Activated CD8-positive, alpha-beta memory T cell treated with anti-CD3 and anti-CD28 coated beads, Interleukin-2, amount 50 U/mL, for 24 hours (primary cell): ENCODE measurements at regions not wholly inside any gene's neighbourhood (a gene's known extent, or its start where the extent isn't known, plus 50 kb on each side); places are given as distances from the start of the nearest gene placed in this dataset.

ENCODE experiments used
- DNase-seq: peaks from one replicate; pipeline ENCODE4 v3.0.0-alpha.2; 2020; ENCODE audit errors: extremely low read depth

DNA sequence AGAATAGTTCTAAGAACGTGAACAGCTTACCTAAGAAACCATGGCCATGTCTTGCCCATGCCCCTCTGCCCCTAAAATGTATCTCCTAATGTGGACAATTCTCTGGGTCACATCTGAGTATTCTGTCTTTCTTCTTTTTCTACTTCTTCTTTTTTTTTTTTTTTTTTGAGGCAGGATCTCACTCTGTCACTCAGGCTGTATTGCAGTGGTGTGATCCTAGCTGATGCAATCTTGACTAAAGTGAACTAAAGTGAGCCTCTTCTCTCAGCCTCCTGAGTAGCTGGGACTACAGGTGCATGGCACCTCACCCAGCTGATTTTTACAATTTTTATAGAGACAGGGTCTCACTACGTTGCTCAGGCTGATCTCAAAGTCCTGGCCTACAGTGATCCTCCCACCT lies 204.8 kb upstream of the ZPLD1 start:
- no peak for DNase-seq

DNA sequence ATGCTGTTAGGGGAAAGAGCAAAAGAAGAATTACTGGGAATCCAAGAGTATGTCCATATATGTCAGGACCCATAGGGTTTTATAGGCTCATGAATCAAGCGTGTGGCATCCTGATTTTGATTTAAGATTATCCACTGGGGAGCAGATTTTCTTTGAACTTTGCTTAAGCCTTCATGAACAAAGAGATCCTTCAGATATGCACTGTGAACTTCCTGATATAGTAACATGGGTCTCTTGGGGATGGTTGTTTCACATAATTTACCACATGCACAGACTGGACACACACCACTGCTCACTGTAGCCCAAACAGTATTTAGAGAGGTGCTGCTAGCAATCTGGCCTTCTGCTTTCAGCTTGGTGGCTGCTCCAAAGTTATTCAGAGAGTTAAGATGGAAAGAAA lies 200.9 kb upstream of the ZPLD1 start:
- no peak for DNase-seq

DNA sequence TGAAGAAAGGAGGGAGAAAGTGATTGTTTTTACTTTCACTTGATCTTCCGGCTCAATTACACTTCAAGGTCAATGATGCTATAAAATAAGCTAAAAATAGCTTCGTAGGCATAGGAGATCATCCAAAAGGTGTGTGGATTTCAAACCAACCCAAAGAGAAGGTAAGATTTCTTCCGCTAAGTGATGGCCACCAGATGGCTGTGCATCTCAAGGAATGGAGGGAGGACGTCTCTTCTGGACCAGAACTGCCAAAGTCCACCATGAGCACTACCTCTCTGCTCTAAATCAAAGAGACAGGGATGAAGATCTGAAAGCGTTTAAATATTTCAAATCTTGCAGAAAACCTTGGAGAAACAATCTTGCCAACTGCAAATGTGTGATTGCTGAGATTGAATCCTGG lies 199.1 kb upstream of the ZPLD1 start:
- DNase-seq: no peak

DNA sequence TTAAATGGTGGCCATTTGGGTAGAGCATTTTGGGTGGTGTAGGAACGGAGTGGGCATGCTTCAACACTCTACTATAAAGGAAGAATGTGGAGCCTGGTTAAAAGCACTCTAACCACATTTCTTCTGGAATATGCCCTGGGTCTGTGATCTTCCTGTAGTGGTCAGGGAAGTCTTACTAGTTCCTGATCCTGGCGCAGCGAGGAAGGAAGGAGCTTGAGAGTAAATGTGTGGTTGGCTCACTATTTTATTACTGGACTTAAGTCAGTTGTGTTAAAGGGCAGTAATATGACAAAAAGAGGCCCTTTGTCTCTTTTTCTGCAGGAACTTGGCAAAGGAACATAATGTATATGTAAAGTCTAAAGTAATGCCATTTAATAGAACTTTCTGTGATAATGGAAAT lies 197.6 kb upstream of the ZPLD1 start:
- no peak for DNase-seq

DNA sequence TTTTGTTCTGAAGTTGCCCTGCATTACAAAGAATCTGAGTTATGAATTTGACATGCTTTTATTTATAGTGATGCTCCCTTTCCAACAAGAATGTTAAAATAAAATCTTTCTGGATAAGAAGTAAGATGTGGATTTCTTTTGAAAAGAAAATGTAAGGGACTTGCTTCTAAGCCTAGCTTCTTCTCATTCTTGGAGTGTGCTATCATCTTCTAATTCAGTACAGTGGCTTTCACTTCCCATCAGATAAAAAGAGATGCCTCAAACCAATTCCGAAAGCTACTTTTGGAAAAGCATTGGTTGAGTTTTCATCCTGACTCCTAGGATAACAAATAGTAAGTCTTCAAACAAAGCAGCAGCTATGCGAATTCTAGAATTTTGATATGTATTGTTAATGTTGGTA lies 197.0 kb upstream of the ZPLD1 start:
- no peak for DNase-seq

DNA sequence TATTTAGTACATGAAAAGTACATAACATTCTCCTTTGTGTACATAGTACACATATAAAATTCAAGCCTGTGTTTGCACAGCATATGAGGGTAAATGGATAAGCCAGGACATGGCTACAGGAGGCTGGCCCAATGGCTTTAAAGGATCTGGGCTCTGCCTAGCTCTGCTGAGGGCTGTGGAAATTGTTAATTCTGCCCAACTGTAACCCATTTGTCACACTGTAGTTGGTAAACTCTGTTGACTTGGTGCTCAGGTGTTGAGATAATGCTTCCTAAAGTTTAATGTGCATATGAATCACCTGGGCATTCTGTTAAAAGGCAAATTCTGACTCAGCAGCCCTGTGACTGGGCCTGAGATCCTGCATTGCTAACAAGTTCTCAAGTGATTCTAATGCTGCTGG lies 196.5 kb upstream of the ZPLD1 start:
- no peak for DNase-seq

DNA sequence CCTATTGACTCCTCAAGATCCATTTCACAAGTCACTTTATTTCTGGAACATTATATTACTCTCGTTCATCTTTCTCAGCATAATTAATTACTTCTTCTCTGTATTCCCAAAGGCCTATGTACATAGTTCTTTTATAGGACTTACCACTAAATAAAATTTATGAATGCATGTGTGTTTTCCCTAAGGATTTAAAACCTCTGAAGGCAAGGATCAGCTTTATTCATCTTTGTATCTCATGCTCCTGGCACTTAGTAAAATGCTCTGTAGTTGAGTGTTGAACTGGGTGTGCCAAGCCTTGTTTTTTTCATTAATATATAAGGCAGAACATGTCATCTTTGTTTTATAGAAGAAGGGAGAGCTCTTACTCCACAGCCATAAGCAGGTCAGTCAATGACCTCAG lies 194.1 kb upstream of the ZPLD1 start:
- DNase-seq: no peak

DNA sequence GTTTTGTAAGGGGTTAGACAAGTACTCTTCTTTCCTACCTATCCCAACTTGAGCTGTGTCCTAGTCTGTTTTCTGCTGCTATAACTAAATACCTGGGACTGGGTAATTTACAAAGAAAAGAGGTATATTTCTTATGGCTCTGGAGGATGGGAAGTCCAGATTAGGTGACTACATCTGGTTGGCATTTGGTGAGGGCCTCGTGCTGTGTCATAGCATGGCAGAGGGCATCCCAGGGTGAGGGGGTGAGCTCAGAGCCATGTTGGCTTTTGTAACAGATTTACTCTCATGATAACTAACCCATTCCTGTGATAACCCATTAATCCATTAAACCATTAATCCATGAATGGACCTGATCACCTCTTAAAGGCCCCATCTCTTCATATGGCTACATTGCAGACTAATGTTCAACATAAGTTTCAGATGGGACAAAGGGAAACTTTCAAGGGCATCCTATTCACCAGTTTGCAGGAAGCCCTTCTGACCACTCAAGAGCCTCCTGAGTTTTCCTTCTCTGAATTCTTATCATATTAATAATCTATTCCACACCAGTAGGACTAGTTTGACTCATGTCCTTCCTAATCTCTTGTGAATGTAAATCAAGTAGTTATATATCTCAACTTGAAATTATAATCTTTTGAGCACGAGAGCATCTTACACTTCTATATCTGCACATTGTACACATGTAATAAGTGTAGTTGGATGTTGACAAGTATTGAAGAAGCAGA lies 185.7 kb upstream of the ZPLD1 start:
- DNase-seq: no peak

DNA sequence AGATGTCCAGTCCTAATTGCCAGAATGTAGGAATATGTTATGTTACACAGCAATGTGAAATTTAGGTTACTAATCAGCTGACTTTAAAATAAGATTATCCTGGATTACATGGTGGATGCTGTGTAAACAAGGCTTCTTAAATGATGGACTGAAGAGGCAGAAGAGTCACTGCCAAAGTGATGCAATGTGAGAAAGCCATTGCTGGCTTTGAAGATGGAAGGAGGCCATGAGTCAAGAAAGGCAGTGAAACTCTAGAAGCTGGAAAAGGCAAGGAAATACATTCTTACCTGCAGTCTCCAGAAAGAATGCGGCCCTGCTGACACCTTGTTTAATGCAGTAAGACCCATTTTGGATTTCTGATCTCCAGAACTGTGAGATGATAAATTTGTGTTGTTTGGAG lies 179.1 kb upstream of the ZPLD1 start:
- no peak for DNase-seq

DNA sequence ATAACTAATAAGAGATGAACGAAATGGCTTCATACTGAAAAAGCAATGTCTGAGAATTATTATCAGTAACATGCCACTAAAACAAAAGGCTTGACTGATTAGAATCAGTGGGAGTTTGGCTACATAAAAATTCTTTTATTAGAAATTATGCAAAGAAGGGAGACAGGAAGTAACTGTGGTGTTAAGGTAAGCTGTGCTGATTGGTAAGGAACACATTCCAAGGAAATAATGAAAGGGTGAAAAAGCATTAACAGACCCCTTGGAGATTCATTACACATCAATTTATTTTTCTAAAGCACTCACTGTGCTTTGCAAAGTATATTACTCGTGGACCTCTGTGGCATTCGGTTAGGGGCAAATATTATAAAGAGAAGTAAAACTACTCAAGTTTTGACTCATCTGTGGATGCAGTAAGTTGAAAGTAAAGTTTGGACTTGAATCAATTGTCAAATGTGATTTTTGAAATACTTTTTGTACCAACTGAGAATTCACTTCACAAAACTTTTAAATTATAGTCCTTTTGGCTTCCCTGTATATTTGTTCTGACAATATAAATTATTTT lies 176.1 kb upstream of the ZPLD1 start:
- no peak for DNase-seq

DNA sequence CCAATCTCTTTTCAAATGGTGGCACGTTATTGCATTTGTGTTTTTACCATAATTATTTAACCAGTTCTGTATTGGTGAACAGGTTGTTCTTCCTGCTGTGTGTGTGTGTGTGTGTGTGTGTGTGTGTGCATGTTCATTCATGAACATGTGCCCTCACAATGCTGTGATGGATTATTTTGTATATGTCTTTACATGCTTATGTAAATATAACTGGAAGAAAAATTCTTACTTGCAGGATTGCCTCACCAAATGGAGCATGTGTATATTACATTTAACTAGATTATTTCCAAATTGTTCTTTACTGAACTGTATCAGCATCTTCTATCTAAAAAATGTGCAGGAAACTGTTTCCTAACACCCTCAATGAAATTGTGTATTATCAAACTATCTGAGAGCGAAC lies 175.2 kb upstream of the ZPLD1 start:
- no peak for DNase-seq

DNA sequence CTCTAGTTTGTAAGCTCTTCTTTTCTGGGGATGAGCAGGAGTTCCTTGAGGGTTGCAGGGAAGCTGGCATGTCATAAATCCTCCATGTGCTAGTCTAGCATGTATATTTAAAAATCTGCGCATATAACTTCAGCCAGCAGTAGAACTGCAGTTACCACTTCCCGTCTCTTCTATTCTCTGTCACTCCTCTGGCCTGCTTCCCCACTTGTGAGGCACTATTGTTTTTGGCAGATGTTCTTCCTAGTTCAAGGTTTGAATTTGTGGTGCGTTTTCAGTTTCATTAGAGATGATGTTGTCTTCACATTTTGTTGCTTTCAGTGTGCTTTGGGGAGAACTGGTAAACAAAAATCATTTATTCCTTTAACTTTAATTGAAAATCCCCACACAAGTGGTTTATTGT lies 169.1 kb upstream of the ZPLD1 start:
- no peak for DNase-seq

DNA sequence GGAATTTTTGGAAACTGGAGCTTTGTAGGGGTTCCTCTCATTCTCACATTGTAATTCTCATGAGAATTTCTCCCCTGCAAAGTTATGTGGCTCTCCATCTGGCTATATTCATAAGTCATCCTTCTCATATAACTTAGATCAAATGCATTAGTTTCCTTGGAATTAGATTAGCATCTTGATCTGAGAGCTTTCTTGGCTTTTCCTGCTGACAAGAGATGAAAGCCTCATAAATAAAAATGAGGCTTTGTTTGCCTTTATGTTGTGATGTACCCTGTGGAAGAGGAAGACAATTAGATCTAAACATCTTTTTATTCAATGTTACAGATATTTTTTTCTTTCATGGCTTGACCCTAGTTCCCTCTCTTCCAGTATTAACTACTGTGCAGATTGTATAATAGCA lies 165.4 kb upstream of the ZPLD1 start:
- no peak for DNase-seq

DNA sequence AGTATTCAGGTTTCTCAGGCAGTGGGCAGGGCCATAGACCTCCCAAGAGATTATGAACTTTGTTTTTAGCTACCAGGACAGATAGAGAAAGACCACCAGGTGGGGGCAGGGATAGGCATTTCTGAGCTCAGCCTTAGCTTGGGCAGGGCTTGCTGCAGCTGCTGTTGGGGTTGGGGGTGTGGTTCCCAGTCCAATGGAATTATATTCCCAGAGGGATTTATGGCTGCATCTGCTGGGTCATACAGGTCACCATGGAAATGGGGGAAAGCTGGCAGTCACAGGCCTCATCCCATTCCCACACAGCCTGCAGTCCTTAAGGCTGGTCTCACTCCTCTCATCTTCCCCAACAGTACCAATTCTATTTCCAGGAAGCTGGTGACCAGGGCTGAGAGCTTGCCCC lies 144.6 kb upstream of the ZPLD1 start:
- DNase-seq: no peak

DNA sequence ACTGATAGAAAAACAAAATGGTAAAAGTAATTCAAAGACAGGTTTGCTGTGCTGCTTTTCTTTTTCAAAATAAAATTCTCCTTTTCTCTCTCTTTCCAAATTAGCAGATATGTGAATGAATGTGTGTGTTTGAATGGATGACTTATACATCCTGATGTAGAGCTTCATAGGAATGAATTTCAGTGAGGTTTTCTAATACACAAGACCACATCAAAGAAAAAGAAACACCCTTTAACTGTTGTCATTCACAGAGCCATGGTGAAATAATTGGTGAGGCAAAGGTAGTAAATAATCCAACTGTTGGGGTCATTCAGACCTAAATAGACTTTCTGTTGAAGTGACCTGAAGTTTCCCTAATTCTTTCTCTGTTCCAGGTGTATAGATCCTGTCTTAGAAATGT lies 139.1 kb upstream of the ZPLD1 start:
- DNase-seq: no peak

DNA sequence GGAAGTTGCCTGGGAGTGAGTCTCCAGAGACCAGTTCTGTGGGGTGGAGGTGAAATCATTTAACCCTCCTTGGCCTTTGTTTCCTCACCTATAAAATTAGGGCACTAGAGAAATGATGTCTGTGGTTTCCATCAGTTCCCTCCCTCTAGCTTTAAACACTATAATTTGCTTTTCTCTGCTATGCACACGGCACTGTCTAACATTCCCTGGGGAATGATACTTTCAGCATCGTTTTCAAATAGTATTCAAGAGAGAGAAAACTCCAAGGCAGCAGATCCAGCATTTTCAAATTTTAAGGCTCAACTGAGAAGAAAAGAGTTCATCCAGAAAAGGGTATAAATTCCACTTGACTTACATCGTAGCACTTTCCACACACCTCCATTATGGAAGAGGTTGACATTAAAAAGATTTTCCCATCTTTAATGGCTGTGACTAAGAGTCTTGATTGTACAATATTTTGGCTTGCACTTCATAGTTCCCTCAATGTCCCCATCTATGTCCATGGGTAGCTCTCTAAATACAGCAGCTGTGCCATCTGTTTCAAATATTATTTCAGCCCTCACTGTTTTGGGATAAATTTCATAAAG lies 137.7 kb upstream of the ZPLD1 start:
- no peak for DNase-seq

DNA sequence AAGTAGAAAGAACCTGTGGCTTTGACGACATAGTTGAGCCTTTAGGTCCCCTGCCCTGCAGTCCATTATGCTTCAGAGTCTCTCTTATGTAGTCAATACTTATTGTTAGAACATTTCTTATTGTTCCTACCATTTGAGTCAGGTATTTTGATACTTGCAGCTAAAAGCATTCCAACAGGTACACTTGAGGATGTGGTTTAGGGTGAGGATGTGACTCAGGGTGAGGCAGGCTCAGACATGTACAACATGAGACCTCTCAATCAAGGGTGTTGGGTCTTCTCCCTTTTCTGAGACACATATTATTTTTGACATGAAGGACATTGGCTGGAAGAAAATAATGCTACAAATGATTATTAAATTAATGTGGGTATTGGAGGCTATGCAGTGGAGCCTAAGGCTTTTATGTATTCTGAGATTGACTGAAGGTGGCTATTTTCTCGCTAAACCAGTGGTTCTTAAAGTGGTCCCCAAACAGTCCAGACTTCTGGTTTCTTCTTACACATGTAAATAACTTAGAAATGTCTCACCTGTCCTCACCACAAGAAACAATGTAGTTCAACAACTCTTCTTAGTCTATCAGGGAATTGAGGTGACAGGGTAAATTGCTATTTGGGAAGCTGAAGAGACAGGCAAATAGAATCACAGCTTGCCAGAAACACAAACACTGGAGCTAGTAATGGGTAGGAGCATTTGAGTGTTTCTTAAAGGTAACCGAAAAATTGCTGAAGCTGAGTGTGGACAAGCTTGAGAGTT lies 135.5 kb upstream of the ZPLD1 start:
- DNase-seq: no peak

DNA sequence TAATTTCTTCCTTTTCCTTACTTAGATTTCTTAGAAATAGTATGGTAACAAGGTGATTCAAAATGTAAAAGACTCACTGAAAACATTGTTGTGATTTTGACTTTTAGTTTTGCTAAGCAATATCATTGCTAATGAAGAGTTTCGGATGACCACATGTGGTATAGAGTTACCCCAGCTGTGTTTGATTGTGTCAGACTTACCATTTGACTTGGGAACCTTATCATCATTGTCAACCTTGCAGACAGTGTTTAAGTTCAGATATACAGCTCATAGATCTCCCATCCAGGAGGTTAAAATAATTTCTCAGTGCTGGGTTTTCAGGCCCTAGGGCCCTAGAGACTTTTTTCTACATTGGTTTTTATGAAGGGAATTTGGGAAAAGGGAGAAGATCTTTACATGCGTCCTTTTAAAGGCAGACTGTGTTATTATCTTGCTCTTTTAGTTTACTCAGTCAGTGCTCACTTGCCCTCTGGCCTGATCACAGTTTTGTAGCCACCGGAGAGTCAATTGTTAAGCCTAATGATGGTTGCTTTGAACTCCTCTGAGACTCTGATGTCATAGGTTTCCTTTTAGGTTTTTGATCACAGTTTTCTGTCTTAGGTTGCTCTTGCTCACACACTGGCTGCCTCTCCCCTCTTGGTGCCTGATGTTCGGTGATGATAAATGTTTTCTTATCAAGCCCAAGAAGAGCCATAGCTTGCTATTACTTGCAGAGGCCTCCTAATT lies 133.5 kb upstream of the ZPLD1 start:
- DNase-seq: no peak

DNA sequence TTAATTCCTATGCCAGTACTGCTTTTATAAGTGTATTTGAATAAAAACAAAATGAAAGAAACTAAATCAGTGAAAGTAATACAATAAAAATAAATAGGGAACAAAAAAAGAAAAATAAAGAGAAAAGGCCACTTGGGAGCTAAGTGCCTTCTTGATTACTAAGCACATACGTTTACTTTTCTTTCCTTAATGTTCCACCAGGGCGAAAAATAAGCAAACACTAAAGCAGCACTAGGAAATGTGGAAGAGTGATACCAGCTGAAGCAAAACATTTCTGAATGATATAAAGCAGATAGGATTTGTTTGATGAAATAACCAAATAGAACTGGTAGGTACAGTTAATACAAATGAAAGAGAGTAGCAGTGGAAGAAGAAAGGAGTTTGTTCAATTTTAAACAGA lies 132.8 kb upstream of the ZPLD1 start:
- DNase-seq: no peak

DNA sequence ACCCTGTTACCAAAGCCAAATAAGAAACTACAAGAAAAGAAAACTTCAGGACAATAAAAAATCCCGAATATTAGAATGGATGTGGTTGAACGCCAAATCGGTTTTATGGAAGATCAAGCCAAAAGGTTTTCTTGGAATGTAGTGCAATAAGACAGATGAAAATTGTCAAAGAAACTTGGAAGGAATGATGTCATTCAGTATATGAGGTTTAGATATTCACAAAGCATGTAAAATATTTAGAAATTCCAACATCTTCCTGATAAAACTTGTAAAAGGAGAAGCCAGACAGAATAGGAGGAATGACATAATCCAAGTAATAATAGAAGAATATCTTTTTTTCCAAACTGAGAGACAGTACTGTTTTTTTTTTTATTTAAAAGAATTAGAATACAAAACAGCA lies 130.3 kb upstream of the ZPLD1 start:
- no peak for DNase-seq

DNA sequence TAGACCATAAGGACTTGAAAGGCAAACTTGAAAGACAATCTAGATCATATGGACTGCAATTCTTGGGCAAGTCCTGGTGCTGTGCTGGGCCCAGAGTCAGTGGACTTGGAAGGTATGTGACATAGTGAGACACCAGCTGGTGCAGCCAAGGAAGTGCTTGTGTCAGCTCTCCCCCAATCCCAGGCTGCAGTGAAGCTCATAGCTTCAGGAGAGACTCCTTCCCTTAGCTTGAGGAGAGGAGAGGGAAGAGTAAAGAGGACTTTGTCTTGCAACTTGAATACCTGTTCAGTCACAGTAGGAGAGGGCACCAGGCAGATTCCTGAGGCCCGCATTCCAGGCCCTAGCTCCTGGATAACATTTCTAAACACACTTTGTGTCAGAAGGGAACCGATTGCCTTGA lies 127.4 kb upstream of the ZPLD1 start:
- DNase-seq: no peak

DNA sequence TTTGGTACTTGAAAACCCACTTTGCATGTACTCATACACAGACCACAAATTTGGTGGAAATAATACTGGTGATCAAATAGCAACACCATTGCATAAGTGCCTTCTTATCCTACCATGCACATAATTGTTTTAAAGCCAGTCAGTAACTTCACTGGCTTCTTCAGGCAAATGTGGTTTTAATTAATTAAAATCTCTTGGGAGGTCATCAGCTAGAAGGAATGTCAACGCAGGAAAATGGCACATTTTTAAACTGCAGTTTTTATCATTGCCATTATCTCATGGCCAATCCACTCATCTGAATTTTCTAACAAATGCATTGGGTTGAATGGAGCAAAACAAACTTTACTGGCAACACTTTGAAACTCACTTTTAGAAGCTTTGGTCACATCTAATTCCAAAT lies 105.7 kb upstream of the ZPLD1 start:
- no peak for DNase-seq
